ENCODE measurements at regions not wholly inside any gene's neighbourhood (a gene's known extent, or its start where the extent isn't known, plus 50 kb on each side); places are given as distances from the start of the nearest gene placed in this dataset.
"Not testable (repeated sequence)": the region's sequence is repeated elsewhere in the genome, so short reads cannot be mapped to it uniquely, and the experiment has no call there.

DNA sequence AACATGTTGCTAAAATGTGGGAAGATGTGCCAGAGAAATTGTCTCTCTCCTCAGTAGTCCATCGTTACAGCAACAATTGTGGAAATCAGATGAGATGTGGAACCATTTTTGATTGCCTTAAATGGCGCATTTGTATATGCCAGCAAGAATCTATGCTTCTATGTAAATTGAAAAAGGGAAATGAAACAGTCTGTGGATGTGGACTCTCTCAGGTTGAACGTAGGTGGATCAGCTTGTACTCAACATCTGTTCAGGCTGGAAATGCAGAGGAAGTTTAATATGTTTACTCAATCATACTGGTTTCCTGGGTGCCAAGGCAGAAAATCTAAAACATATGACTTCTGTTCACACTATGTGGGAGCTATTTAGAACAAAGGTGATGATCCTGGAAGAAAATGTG lies 490.7 kb upstream of the ZNF337 start:
- DNase-seq: not testable (repeated sequence)

DNA sequence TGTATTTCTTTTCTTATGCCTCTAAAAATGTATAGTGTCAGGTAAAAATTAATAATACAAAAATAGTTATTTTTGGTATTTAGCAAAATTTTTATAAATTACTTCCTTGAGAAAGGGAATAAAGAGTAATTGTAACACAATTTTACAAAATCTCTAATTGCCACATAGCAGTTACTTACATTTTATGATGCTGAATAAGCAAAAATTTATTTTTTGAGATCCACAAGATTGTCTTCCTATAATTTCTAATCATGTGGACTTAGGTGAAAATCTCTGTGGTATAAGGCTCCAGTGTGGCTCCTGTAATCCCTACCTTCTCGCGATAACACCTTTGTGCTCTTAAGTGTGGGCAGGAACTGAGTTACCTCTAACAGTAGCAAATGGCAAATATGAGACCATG lies 487.1 kb upstream of the ZNF337 start:
- not testable (repeated sequence) for DNase-seq; H3K4me3 ChIP-seq (ENCODE audit: insufficient read depth, low read depth, low read length, poor library complexity, severe bottlenecking); H3K9me3 ChIP-seq (ENCODE audit: control insufficient read depth, low read length); H3K27ac ChIP-seq (ENCODE audit: insufficient read depth, low read length, poor library complexity, severe bottlenecking); H3K27me3 ChIP-seq (replicated peaks; ENCODE audit: control insufficient read depth, insufficient read depth, low read length, poor library complexity, severe bottlenecking); H3K36me3 ChIP-seq (ENCODE audit: control insufficient read depth, insufficient read depth, low read length); H3K4me1 ChIP-seq (ENCODE audit: control insufficient read depth, insufficient read depth, low read length, poor library complexity, severe bottlenecking)

More for the DNA sequence above, 490.7 kb upstream of the ZNF337 start:
- not testable (repeated sequence) for H3K27me3 ChIP-seq (replicated peaks; ENCODE audit: control insufficient read depth, insufficient read depth, low read length, poor library complexity, severe bottlenecking); H3K4me1 ChIP-seq (ENCODE audit: control insufficient read depth, insufficient read depth, low read length, poor library complexity, severe bottlenecking); H3K36me3 ChIP-seq (ENCODE audit: control insufficient read depth, insufficient read depth, low read length); H3K4me3 ChIP-seq (ENCODE audit: insufficient read depth, low read depth, low read length, poor library complexity, severe bottlenecking); H3K9me3 ChIP-seq (ENCODE audit: control insufficient read depth, low read length); H3K27ac ChIP-seq (ENCODE audit: insufficient read depth, low read length, poor library complexity, severe bottlenecking)

DNA sequence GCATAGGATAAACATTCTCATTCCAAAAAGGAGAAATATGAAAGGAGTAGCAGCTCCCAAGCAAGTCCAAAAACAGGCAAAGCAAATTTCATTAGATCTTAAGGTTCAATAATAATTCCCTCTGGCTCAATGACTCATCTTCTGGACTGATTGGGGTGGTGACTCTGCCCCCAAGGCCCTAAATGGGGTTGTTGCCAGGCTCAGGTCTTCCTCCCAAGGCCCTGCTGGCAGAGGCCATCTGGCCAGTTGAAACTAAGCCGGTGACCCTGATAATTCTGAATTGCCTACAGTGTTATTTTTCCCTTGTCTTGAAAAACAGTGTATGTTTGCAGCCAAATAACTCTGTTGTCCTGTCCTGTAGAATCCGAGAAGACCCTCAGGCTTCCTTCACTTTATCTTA lies 484.7 kb upstream of the ZNF337 start:
- H3K36me3 ChIP-seq (ENCODE audit: control insufficient read depth, insufficient read depth, low read length); H3K4me1 ChIP-seq (ENCODE audit: control insufficient read depth, insufficient read depth, low read length, poor library complexity, severe bottlenecking); DNase-seq; H3K9me3 ChIP-seq (ENCODE audit: control insufficient read depth, low read length); H3K27me3 ChIP-seq (replicated peaks; ENCODE audit: control insufficient read depth, insufficient read depth, low read length, poor library complexity, severe bottlenecking); H3K4me3 ChIP-seq (ENCODE audit: insufficient read depth, low read depth, low read length, poor library complexity, severe bottlenecking); H3K27ac ChIP-seq (ENCODE audit: insufficient read depth, low read length, poor library complexity, severe bottlenecking): not testable (repeated sequence)

DNA sequence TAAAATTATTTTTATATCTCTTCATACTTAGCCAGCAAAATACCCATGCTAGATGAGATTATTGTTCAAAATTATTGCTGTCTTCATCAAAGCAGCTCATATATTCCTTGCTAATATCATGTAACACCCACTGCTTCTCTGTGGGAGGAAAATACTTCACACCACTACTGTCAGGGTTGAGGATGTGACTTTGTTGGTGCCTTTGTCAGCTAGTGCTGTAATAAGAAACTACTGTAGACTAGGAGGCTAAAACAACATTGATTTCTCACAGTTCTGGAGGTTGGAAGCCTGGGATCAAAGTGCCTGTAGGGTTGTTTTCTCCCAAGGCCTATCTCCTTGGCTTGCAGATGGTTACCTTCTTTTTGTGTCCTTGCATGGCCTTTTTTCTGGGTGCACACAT lies 475.2 kb upstream of the ZNF337 start:
- H3K4me1 ChIP-seq (ENCODE audit: control insufficient read depth, insufficient read depth, low read length, poor library complexity, severe bottlenecking); H3K9me3 ChIP-seq (ENCODE audit: control insufficient read depth, low read length); DNase-seq; H3K27ac ChIP-seq (ENCODE audit: insufficient read depth, low read length, poor library complexity, severe bottlenecking); H3K36me3 ChIP-seq (ENCODE audit: control insufficient read depth, insufficient read depth, low read length); H3K27me3 ChIP-seq (replicated peaks; ENCODE audit: control insufficient read depth, insufficient read depth, low read length, poor library complexity, severe bottlenecking); H3K4me3 ChIP-seq (ENCODE audit: insufficient read depth, low read depth, low read length, poor library complexity, severe bottlenecking): not testable (repeated sequence)

DNA sequence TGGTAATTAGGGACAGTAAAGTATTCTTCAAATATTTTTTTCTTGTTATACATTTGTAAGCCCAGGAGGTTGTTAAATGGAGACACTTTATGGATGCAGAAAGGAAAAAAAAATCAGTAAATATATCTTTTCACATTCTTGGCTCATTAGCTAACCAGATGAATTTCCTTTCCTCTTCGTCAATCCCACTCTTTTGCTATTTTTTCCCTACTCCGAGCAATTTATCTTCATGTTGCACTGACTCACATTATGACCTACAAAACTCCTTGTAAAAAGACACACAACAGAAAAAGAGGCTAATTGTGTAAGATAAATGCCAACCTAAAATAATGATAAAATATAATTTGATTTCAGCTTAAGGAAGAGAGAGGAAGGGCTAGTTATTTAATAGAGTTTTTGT lies 472.9 kb upstream of the ZNF337 start:
- Histone ChIP-seq H3K27ac (ENCODE audit: insufficient read depth, low read length, poor library complexity, severe bottlenecking) (no peak overlapping the region), H3K4me1 (ENCODE audit: control insufficient read depth, insufficient read depth, low read length, poor library complexity, severe bottlenecking) (no peaks in the 10 kb centered on the region), H3K36me3 (ENCODE audit: control insufficient read depth, insufficient read depth, low read length) (no peaks in the 10 kb centered on the region), H3K4me3 (ENCODE audit: insufficient read depth, low read depth, low read length, poor library complexity, severe bottlenecking) (no peak overlapping the region), H3K9me3 (ENCODE audit: control insufficient read depth, low read length) (no peaks in the 10 kb centered on the region), H3K27me3 (replicated peaks; ENCODE audit: control insufficient read depth, insufficient read depth, low read length, poor library complexity, severe bottlenecking) (no peaks in the 10 kb centered on the region)
- DNase-seq: no peak

DNA sequence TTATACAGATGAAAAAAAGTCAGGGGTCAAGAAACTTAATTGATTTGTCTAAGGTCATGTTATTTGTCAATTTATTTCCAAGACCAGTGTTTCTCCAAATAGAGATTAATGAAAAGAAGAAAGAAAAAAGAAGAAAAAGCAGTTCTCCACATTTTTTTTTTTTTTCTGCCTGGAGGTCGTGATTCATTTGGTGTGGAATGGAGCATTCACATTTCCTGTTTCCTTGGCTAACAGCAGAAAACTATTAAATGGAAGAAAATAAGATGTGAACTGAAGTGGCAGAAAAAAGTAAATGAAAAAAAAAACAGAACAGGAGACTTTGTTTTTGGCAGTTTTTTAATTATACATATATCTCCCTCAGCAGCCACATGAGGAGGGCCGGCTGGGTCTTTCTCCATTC lies 470.8 kb upstream of the ZNF337 start:
- no peak overlapping the region for H3K4me3 ChIP-seq (ENCODE audit: insufficient read depth, low read depth, low read length, poor library complexity, severe bottlenecking)
- no peaks in the 10 kb centered on the region for H3K9me3 ChIP-seq (ENCODE audit: control insufficient read depth, low read length)
- no peaks in the 10 kb centered on the region for H3K4me1 ChIP-seq (ENCODE audit: control insufficient read depth, insufficient read depth, low read length, poor library complexity, severe bottlenecking)
- H3K27ac ChIP-seq (ENCODE audit: insufficient read depth, low read length, poor library complexity, severe bottlenecking): no peak overlapping the region
- H3K27me3 ChIP-seq (replicated peaks; ENCODE audit: control insufficient read depth, insufficient read depth, low read length, poor library complexity, severe bottlenecking): no peaks in the 10 kb centered on the region
- H3K36me3 ChIP-seq (ENCODE audit: control insufficient read depth, insufficient read depth, low read length): no peaks in the 10 kb centered on the region
- DNase-seq: no peak

DNA sequence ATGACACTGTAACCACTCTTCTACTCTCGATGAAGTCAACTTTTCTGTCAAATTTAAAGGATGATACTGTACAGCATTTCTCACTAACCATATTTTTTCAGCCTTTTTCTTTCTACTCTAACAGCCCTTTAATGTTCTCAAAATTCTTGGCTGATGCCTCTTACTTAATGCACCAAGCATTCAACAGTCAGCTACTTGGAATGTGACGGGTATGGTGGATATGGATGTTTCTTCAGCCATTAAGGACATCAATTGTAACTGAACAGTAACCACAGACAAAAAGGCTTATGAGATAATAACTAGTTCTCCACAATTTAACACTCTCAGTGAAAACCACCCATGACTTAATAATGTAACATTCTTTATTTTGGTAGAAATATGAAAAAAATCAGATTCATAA lies 467.2 kb upstream of the ZNF337 start:
- H3K4me1 ChIP-seq (ENCODE audit: control insufficient read depth, insufficient read depth, low read length, poor library complexity, severe bottlenecking): no peaks in the 10 kb centered on the region
- no peak for DNase-seq

DNA sequence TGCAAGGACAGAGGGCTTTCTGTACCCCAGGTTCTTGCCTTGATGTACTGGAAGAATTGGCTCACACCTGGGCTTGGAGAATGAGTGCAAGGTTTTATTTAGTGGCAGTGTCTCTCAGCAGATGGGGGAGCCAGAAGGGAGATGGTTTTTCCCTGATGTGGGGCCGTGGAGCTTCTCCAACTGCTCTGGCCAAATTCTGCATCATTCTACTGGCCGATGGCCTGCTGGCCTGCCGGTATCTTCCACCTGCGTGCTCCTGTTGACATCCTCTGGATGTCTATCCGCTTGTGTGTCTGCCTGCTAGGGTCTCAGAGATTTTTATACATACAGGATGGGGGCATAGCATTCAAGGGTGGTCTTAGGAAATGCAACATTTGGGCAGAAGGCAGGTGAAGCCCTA lies 466.5 kb upstream of the ZNF337 start:
- H3K9me3 ChIP-seq (ENCODE audit: control insufficient read depth, low read length); H3K4me3 ChIP-seq (ENCODE audit: insufficient read depth, low read depth, low read length, poor library complexity, severe bottlenecking); H3K36me3 ChIP-seq (ENCODE audit: control insufficient read depth, insufficient read depth, low read length); DNase-seq; H3K4me1 ChIP-seq (ENCODE audit: control insufficient read depth, insufficient read depth, low read length, poor library complexity, severe bottlenecking); H3K27me3 ChIP-seq (replicated peaks; ENCODE audit: control insufficient read depth, insufficient read depth, low read length, poor library complexity, severe bottlenecking); H3K27ac ChIP-seq (ENCODE audit: insufficient read depth, low read length, poor library complexity, severe bottlenecking): not testable (repeated sequence)

More for the DNA sequence above, 467.2 kb upstream of the ZNF337 start:
- Histone ChIP-seq H3K27ac (ENCODE audit: insufficient read depth, low read length, poor library complexity, severe bottlenecking) (no peak overlapping the region), H3K4me3 (ENCODE audit: insufficient read depth, low read depth, low read length, poor library complexity, severe bottlenecking) (no peak overlapping the region), H3K36me3 (ENCODE audit: control insufficient read depth, insufficient read depth, low read length) (no peaks in the 10 kb centered on the region), H3K27me3 (replicated peaks; ENCODE audit: control insufficient read depth, insufficient read depth, low read length, poor library complexity, severe bottlenecking) (no peaks in the 10 kb centered on the region), H3K9me3 (ENCODE audit: control insufficient read depth, low read length) (no peaks in the 10 kb centered on the region)

DNA sequence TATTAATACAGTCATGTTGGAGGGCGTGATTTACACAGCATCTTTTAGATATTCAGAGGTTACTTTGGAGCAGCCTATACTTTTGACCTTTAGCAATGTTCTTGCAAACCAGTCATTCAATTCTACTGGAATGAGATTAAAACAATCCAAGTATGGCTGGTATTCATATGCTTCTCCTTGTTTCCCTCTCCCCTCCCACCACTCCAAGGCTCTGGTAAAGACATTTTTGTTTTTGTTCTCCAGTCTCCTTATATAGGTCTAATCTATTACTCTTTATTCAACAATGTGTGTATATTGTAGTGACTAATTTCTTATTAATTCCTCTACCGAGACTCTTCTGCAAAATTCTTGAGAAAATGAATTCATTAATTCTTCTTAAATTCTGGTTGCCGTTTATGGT lies 465.1 kb upstream of the ZNF337 start:
- H3K27ac ChIP-seq (ENCODE audit: insufficient read depth, low read length, poor library complexity, severe bottlenecking); H3K4me3 ChIP-seq (ENCODE audit: insufficient read depth, low read depth, low read length, poor library complexity, severe bottlenecking); DNase-seq; H3K4me1 ChIP-seq (ENCODE audit: control insufficient read depth, insufficient read depth, low read length, poor library complexity, severe bottlenecking); H3K36me3 ChIP-seq (ENCODE audit: control insufficient read depth, insufficient read depth, low read length); H3K9me3 ChIP-seq (ENCODE audit: control insufficient read depth, low read length); H3K27me3 ChIP-seq (replicated peaks; ENCODE audit: control insufficient read depth, insufficient read depth, low read length, poor library complexity, severe bottlenecking): not testable (repeated sequence)

DNA sequence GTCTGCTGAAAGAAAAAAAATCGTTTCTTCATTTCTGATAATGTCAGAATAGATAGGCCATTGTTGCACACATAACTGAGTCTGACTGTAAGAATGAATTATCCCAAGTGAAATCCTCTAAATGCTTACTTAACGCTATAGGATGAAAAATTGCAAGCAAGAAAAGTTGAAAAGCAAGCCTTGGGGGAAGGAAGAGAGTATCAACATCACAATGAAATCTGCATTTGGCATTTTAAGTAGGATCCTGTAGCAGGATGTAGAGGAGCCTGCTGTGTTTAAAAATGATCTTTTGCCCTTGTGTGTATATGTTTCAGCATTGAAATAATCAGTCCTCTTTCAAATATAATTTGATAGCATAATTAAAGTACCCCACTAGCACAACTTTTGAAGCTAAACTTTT lies 464.3 kb upstream of the ZNF337 start:
- H3K4me1 ChIP-seq (ENCODE audit: control insufficient read depth, insufficient read depth, low read length, poor library complexity, severe bottlenecking); H3K27ac ChIP-seq (ENCODE audit: insufficient read depth, low read length, poor library complexity, severe bottlenecking); H3K36me3 ChIP-seq (ENCODE audit: control insufficient read depth, insufficient read depth, low read length); DNase-seq; H3K4me3 ChIP-seq (ENCODE audit: insufficient read depth, low read depth, low read length, poor library complexity, severe bottlenecking); H3K9me3 ChIP-seq (ENCODE audit: control insufficient read depth, low read length); H3K27me3 ChIP-seq (replicated peaks; ENCODE audit: control insufficient read depth, insufficient read depth, low read length, poor library complexity, severe bottlenecking): not testable (repeated sequence)

DNA sequence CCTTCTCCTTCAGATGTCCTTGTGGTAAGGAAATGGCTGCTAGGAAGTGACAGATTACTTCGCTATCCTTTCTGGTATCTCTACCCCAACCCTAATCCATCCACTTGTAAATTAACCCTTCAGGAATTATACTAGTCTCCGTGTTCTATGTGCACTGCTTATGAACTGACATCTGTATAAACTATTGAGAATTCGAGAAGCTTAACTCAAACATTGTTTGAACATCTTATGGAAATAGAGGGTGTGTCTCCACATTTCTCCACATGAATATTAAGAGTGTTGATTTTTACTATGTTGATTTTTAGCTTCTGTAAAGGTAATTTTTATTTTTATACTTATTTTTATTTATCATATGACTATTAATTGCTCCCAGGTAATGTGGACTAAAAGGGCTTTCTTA lies 457.6 kb upstream of the ZNF337 start:
- Histone ChIP-seq H3K27ac (ENCODE audit: insufficient read depth, low read length, poor library complexity, severe bottlenecking) (no peak overlapping the region), H3K27me3 (replicated peaks; ENCODE audit: control insufficient read depth, insufficient read depth, low read length, poor library complexity, severe bottlenecking) (no peaks in the 10 kb centered on the region), H3K9me3 (ENCODE audit: control insufficient read depth, low read length) (no peaks in the 10 kb centered on the region), H3K4me3 (ENCODE audit: insufficient read depth, low read depth, low read length, poor library complexity, severe bottlenecking) (no peak overlapping the region), H3K36me3 (ENCODE audit: control insufficient read depth, insufficient read depth, low read length) (no peaks in the 10 kb centered on the region), H3K4me1 (ENCODE audit: control insufficient read depth, insufficient read depth, low read length, poor library complexity, severe bottlenecking) (no peaks in the 10 kb centered on the region)
- DNase-seq: no peak

Data from effector memory CD4-positive, alpha-beta T cell (primary cell).